Mucosa of stomach (tissue), 1 donor: ENCODE measurements at regions not wholly inside any gene's neighbourhood (a gene's known extent, or its start where the extent isn't known, plus 50 kb on each side); places are given as distances from the start of the nearest gene placed in this dataset.

Experiments used
- H3K27me3 ChIP-seq: one replicate; pipeline ENCODE4 v1.7.0; 2013; ENCODE audit warnings: mild to moderate bottlenecking, low read length; ENCODE audit not compliant: control insufficient read depth, insufficient read depth
- H3K36me3 ChIP-seq: one replicate; pipeline ENCODE4 v1.7.0; 2013; ENCODE audit warnings: low read length; ENCODE audit not compliant: control insufficient read depth, insufficient read depth
- H3K4me1 ChIP-seq: one replicate; pipeline ENCODE4 v1.7.0; 2013; ENCODE audit warnings: mild to moderate bottlenecking, low read length; ENCODE audit not compliant: control insufficient read depth, insufficient read depth
- H3K4me3 ChIP-seq: one replicate; pipeline ENCODE4 v1.7.0; 2013; ENCODE audit warnings: low read length
- H3K9ac ChIP-seq: one replicate; pipeline ENCODE4 v1.7.0; 2013; ENCODE audit warnings: mild to moderate bottlenecking, low read length, moderate library complexity
- H3K9me3 ChIP-seq: one replicate; pipeline ENCODE4 v1.7.0; 2013; ENCODE audit warnings: mild to moderate bottlenecking, low read length, moderate library complexity; ENCODE audit not compliant: control insufficient read depth
- donor health status: Pancreatic carcinoma.

DNA sequence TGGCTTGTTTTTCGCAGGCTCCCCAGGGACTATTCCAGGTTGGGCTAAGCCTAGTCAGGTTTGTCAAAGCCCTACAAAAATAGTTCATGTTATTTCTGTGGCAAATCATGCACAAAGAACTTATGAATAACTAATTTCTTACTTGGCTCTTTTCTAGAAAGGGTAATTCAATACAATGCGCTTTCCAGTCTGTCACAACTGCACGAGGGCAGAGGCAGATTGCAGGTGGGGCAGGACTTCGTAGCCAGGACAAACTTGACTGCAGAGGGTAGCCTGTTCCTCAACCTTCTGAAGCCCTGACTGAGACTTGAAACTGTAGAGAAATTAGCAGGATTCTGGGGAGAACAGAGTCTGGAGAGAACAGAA lies 253.5 kb downstream of the QKI start:
- no peak overlapping the region for H3K4me3 ChIP-seq

GRCh38 chr6:163667372-163668060 lies 253.0 kb downstream of the QKI start:
- no peak overlapping the region for H3K4me3 ChIP-seq
- no peaks in the 10 kb centered on the region for H3K36me3 ChIP-seq
- no peaks in the 10 kb centered on the region for H3K9me3 ChIP-seq
- no peaks in the 10 kb centered on the region for H3K4me1 ChIP-seq
- H3K27me3 ChIP-seq = no peaks in the 10 kb centered on the region
- H3K9ac ChIP-seq = no peak overlapping the region

More for the DNA sequence above, 253.5 kb downstream of the QKI start:
- Histone ChIP-seq H3K36me3 (no peaks in the 10 kb centered on the region), H3K4me1 (no peaks in the 10 kb centered on the region), H3K9ac (no peak overlapping the region), H3K9me3 (no peaks in the 10 kb centered on the region), H3K27me3 (no peaks in the 10 kb centered on the region)

DNA sequence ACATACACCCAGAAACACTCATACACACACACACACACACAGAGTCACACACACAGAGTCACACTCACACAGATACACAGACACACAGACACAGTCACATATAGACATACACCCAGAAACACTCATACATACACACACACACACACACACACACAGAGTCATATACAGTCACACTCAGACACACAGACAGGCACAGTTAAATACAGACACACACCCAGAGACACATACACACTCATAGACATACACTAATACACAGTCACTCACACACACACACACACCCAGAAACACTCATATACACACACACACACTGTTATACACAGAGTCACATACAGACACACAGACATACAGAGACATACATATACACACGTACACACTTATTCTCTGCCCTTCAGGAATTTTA lies 250.9 kb downstream of the QKI start:
- H3K4me1 ChIP-seq = no peaks in the 10 kb centered on the region
- H3K9me3 ChIP-seq = no peaks in the 10 kb centered on the region
- H3K36me3 ChIP-seq = no peaks in the 10 kb centered on the region
- no peak overlapping the region for H3K9ac ChIP-seq
- H3K4me3 ChIP-seq = no peak overlapping the region
- no peaks in the 10 kb centered on the region for H3K27me3 ChIP-seq

DNA sequence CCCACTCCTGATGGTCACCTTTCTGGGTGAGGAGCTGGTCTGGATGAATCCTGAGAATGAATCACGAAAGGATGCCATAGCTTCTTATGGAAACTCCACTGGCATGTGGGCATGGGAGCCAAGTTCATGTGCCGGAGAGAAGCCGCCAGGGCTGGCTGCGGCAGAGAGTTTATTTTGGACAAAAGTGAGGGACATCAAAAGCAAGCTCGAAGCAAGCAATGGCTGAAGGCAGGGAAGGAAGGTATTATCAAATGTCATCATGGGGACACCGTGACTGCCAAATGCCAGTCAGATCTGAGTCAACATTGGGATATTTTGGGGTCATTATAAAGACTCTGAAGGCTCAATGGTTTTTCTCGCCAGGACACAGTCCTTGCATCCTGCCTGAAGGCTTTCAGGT lies 249.1 kb downstream of the QKI start:
- Histone ChIP-seq H3K9me3 (no peaks in the 10 kb centered on the region), H3K4me3 (no peak overlapping the region), H3K27me3 (no peaks in the 10 kb centered on the region), H3K9ac (no peak overlapping the region), H3K4me1 (no peaks in the 10 kb centered on the region), H3K36me3 (no peaks in the 10 kb centered on the region)

DNA sequence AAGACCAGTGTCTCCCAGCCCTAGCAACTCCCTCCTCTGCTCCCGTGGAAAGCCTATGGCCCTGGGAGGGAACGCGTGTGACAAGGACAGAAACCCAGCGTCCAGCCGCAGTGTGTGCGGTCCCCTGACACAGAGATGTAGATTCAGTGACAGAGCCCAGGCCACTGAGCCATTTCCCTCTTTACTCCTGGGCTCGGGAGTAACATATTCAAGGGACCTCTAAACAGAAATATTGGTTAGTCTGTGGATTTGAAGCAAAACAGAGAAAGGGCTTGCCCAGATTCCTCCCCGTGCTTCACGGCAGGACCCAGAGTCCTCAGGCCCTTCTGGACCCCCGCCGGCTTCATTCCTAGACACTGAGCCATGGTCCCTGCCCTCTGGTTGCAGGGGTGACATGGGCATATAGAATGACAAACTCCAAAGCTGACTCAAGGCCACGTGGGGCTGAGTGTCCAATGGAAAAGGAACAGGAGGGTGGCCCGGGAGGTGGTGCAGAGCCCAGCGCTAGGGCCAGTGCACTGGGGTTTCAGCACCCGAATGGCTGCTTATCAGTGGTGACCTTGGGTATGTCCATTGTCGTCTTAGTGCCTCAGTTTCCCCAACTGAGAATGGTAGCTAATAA lies 248.2 kb downstream of the QKI start:
- Histone ChIP-seq H3K4me3 (no peak overlapping the region), H3K9ac (no peak overlapping the region), H3K4me1 (no peaks in the 10 kb centered on the region), H3K36me3 (no peaks in the 10 kb centered on the region), H3K27me3 (no peaks in the 10 kb centered on the region), H3K9me3 (no peaks in the 10 kb centered on the region)

- Histone ChIP-seq H3K27me3 (no peaks in the 10 kb centered on the region), H3K4me3 (no peak overlapping the region), H3K36me3 (no peaks in the 10 kb centered on the region), H3K9me3 (no peaks in the 10 kb centered on the region), H3K9ac (no peak overlapping the region), H3K4me1 (no peaks in the 10 kb centered on the region)
These were observed 246.8 kb downstream of the QKI start for GRCh38 chr6:163661272-163661671.

DNA sequence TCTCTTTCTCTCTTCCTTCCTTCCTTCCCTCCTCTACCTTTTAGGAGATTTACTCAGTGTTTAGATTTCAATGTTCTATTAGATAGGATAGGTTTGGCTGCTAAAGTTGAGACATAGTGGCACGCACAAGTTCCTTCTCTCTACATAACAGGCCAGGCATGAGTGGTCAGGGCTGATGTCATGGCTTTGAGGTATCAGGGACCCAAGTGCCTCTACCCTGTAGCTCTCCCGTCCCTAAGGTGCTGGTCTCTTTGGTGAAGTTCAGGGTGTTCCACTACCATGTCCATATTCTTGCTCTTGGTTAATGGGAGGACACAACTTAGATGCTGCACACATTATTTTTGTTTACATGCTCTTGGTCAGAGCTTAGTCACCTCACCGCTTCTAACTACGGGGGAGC lies 245.3 kb downstream of the QKI start:
- H3K4me1 ChIP-seq = no peaks in the 10 kb centered on the region
- no peak overlapping the region for H3K4me3 ChIP-seq
- no peaks in the 10 kb centered on the region for H3K36me3 ChIP-seq
- H3K9ac ChIP-seq = no peak overlapping the region
- H3K27me3 ChIP-seq = no peaks in the 10 kb centered on the region
- H3K9me3 ChIP-seq = no peaks in the 10 kb centered on the region

DNA sequence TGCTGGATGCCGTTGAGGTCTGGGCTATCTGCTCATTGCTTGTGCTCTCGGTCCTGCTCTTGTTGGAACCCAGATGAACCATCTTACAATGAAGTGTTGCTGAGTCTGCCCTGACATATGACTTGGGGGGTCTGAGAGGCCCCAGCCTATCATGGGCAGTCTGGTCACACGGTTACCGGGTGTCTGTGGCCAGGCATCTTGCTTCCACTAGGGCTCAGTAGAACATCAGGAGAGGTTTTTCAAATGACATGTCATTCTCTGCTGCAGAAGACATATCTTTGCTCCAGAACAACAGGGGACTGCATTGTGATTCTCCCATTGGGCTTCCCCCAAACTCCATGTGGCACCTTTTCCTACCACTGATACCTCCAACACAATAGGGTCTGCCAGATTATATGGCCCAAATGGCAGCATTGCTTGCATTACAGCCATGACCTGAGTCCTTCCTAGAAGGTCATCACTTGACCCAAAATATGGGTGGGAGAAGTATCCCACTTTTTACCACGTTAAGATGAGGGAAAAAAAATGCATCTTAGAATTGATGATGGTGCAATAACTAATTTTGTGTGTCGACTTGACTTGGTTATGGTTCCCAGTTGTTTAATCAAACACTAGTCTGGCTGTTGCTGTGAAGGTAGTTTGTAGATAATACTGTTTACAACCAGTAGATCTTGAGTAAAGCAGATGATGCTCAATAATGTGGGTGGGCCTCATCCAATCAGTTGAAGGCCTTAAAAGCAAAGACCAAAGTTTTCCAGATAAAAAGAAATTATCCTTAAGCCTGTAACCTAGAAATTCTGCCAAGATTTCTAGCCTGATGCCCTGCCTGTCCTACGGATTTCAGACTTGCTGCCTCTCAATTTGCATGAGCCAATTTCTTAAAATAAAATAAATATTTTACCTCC lies 241.0 kb downstream of the QKI start:
- no peaks in the 10 kb centered on the region for H3K36me3 ChIP-seq
- no peaks in the 10 kb centered on the region for H3K9me3 ChIP-seq
- no peaks in the 10 kb centered on the region for H3K4me1 ChIP-seq
- no peaks in the 10 kb centered on the region for H3K27me3 ChIP-seq
- no peak overlapping the region for H3K4me3 ChIP-seq
- H3K9ac ChIP-seq = no peak overlapping the region

GRCh38 chr6:163651915-163652668 lies 237.6 kb downstream of the QKI start:
- H3K4me1 ChIP-seq = no peaks in the 10 kb centered on the region
- H3K36me3 ChIP-seq = no peaks in the 10 kb centered on the region
- no peaks in the 10 kb centered on the region for H3K9me3 ChIP-seq
- no peak overlapping the region for H3K9ac ChIP-seq
- H3K27me3 ChIP-seq = no peaks in the 10 kb centered on the region
- no peak overlapping the region for H3K4me3 ChIP-seq

- Histone ChIP-seq H3K9ac (no peak overlapping the region), H3K36me3 (no peaks in the 10 kb centered on the region), H3K4me1 (no peaks in the 10 kb centered on the region), H3K27me3 (no peaks in the 10 kb centered on the region), H3K4me3 (no peak overlapping the region), H3K9me3 (no peaks in the 10 kb centered on the region)
These were observed 236.9 kb downstream of the QKI start for GRCh38 chr6:163651426-163651825.

DNA sequence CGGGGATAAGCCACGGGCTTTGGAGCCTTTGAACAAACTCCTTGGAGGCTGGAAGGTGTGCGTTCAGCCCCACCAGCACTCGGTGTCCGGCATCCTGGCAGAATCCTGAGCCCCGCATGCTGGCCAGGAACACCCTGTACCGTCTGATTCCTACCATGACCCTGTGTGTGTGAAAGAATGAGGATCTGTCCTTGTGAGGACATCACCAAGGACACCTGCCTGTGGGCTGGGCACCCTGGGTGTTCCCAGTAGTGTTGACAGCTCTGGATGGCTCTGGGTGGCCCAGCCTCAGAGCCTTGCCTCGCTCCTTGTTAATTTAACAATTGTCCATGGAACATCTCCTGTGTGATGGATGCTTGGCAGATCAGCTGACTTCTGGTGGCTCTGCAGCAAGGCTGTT lies 234.3 kb downstream of the QKI start:
- Histone ChIP-seq H3K4me3 (no peak overlapping the region), H3K9me3 (no peaks in the 10 kb centered on the region), H3K36me3 (no peaks in the 10 kb centered on the region)

DNA sequence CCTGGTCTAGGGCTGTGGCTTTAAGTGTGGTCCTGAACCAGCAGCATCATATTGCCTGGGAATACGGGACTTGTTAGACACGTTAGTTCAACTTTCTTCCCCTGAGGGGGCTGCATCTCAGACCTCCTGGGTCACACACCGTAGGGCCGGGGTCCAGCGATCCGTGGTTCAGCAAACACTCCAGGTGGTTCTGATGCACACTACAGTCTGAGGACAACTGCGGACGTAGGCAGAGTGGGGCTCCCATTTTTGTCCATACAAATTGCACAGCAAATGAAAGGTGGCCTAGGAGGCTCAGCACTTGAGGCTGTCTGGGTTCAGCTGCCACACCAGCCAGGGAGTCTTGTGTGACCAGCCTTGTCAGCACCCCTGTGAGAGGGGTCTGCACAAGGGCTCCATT lies 233.1 kb downstream of the QKI start:
- Histone ChIP-seq H3K4me1 (no peaks in the 10 kb centered on the region), H3K9me3 (no peaks in the 10 kb centered on the region), H3K36me3 (no peaks in the 10 kb centered on the region), H3K4me3 (no peak overlapping the region), H3K27me3 (no peaks in the 10 kb centered on the region), H3K9ac (no peak overlapping the region)

More for the DNA sequence above, 234.3 kb downstream of the QKI start:
- H3K9ac ChIP-seq = no peak overlapping the region
- no peaks in the 10 kb centered on the region for H3K27me3 ChIP-seq
- no peaks in the 10 kb centered on the region for H3K4me1 ChIP-seq
